IMR-90 (cell line): ENCODE measurements at regions not wholly inside any gene's neighbourhood (a gene's known extent, or its start where the extent isn't known, plus 50 kb on each side); places are given as distances from the start of the nearest gene placed in this dataset.

ENCODE experiments used
- ATAC-seq: fragments of 200-7000 bp; cut with Tn5 transposase; 2 replicates; pipeline ENCODE4 v1.9.1; 2020; ENCODE audit warnings: low read depth, mild to moderate bottlenecking, moderate library complexity
- BruUV-seq: library from RNA; stranded (reverse); fragments of 400-500 nt; replicated peaks from 2 replicates; lab custom pipeline; 2021; lab: Mats Ljungman, UMichigan
- CTCF ChIA-PET: fragments of 300-600 bp; formaldehyde crosslinking; extraction: SDS; loops from one replicate; lab custom pipeline; 2021; ENCODE audit warnings: antibody characterized with exemption; lab: Yijun Ruan, JAX
- POLR2A ChIA-PET: fragments of 300-600 bp; sonication (Branson Sonifier 250); formaldehyde crosslinking; loops from one replicate; lab custom pipeline; 2022; ENCODE audit warnings: antibody characterized with exemption; ENCODE audit not compliant: unreplicated experiment; lab: Charles Lee
- DNase-seq: peaks from one replicate; pipeline ENCODE4 v3.0.0; 2013
- H2AFZ ChIP-seq: replicated peaks from 2 replicates; pipeline ENCODE3; 2013; ENCODE audit warnings: low read length, mild to moderate bottlenecking; ENCODE audit not compliant: poor library complexity
- H2AK5ac ChIP-seq: 2 replicates; pipeline ENCODE4 v1.6.1; 2013; ENCODE audit warnings: low read depth, low read length, inconsistent platforms
- H2AK9ac ChIP-seq: replicated peaks from 2 replicates; pipeline ENCODE3; 2013; ENCODE audit warnings: mild to moderate bottlenecking, low read depth, low read length, moderate library complexity; ENCODE audit not compliant: poor library complexity
- H2BK120ac ChIP-seq: 2 replicates; pipeline ENCODE4 v1.6.1; 2013; ENCODE audit warnings: low read depth, low read length, inconsistent platforms
- H2BK15ac ChIP-seq: 3 replicates; pipeline ENCODE4 v1.6.1; 2013; ENCODE audit warnings: low read depth, low read length, inconsistent platforms
- H2BK20ac ChIP-seq: 2 replicates; pipeline ENCODE4 v1.6.1; 2013; ENCODE audit warnings: low read depth, mild to moderate bottlenecking, inconsistent platforms, low read length, moderate library complexity
- H2BK5ac ChIP-seq: 2 replicates; pipeline ENCODE4 v1.6.1; 2013; ENCODE audit warnings: mild to moderate bottlenecking, low read depth, low read length, inconsistent platforms; ENCODE audit not compliant: poor library complexity, severe bottlenecking
- H3K14ac ChIP-seq: replicated peaks from 2 replicates; pipeline ENCODE4 v1.6.1; 2013; ENCODE audit warnings: low read depth, low read length, inconsistent platforms
- H3K18ac ChIP-seq: 2 replicates; pipeline ENCODE4 v1.6.1; 2013; ENCODE audit warnings: low read depth, low read length, control low read depth
- H3K23ac ChIP-seq: 2 replicates; pipeline ENCODE4 v1.6.1; 2013; ENCODE audit warnings: low read depth, low read length, inconsistent platforms
- H3K27ac ChIP-seq: 2 replicates; pipeline ENCODE4 v1.5.1; 2013; ENCODE audit warnings: mild to moderate bottlenecking, control low read depth, low read length; ENCODE audit not compliant: insufficient read depth
- H3K27me3 ChIP-seq: 2 replicates; pipeline ENCODE4 v1.6.1; 2013; ENCODE audit warnings: low read length; ENCODE audit not compliant: control insufficient read depth, insufficient read depth
- H3K36me3 ChIP-seq: 2 replicates; pipeline ENCODE4 v1.6.1; 2013; ENCODE audit warnings: low read length, mixed read lengths; ENCODE audit not compliant: control insufficient read depth, insufficient read depth
- H3K4ac ChIP-seq: 2 replicates; pipeline ENCODE4 v1.6.1; 2013; ENCODE audit warnings: low read depth, low read length, inconsistent platforms
- H3K4me1 ChIP-seq: 2 replicates; pipeline ENCODE4 v1.6.1; 2013; ENCODE audit warnings: low read length, mixed read lengths; ENCODE audit not compliant: control insufficient read depth, insufficient read depth
- H3K4me2 ChIP-seq: 2 replicates; pipeline ENCODE4 v1.6.1; 2013; ENCODE audit warnings: low read depth, mild to moderate bottlenecking, control low read depth, low read length, moderate library complexity
- H3K4me3 ChIP-seq: 2 replicates; pipeline ENCODE4 v1.5.1; 2013; ENCODE audit warnings: low read depth, mild to moderate bottlenecking, control low read depth, low read length, moderate library complexity; ENCODE audit not compliant: insufficient read depth
- H3K56ac ChIP-seq: 2 replicates; pipeline ENCODE4 v1.6.1; 2013; ENCODE audit warnings: low read length, inconsistent platforms; ENCODE audit not compliant: insufficient read depth; ENCODE audit errors: extremely low read depth
- H3K79me1 ChIP-seq, 2 experiments: 2 replicates each; pipeline ENCODE4 v1.6.1; 2013; ENCODE audit warnings: low read length in 2 of 2, inconsistent platforms in 1 of 2, low read depth in 1 of 2
- H3K9ac ChIP-seq: 2 replicates; pipeline ENCODE4 v1.6.1; 2013; ENCODE audit warnings: low read depth, low read length, control low read depth
- H3K9me1 ChIP-seq: 2 replicates; pipeline ENCODE4 v1.6.1; 2013; ENCODE audit warnings: low read length, inconsistent platforms; ENCODE audit not compliant: insufficient read depth
- H3K9me3 ChIP-seq: 2 replicates; pipeline ENCODE4 v1.6.1; 2013; ENCODE audit warnings: low read length; ENCODE audit not compliant: control insufficient read depth, insufficient read depth
- H4K20me1 ChIP-seq: 2 replicates; pipeline ENCODE4 v1.6.1; 2013; ENCODE audit warnings: low read length, inconsistent platforms; ENCODE audit not compliant: insufficient read depth
- H4K5ac ChIP-seq: 2 replicates; pipeline ENCODE4 v1.6.1; 2013; ENCODE audit warnings: mild to moderate bottlenecking, low read depth, low read length, control low read depth
- H4K8ac ChIP-seq, 2 experiments: 2 replicates each; pipeline ENCODE4 v1.6.1; 2013; ENCODE audit warnings: low read depth in 2 of 2, low read length in 2 of 2, control low read depth in 1 of 2, inconsistent platforms in 1 of 2
- H4K91ac ChIP-seq: 2 replicates; pipeline ENCODE4 v1.6.1; 2013; ENCODE audit warnings: low read depth, low read length, inconsistent platforms; ENCODE audit not compliant: insufficient read depth
- BHLHE40 ChIP-seq: fragments of 150-350 bp; IDR thresholded peaks from 2 replicates; pipeline ENCODE4 v1.6.1; 2016; ENCODE audit warnings: mild to moderate bottlenecking, low read depth, low read length
- CHD1 ChIP-seq: IDR thresholded peaks from 2 replicates; pipeline ENCODE4 v1.6.1; 2012; ENCODE audit warnings: low read depth, low read length, improper control_type of control experiment
- MAFK ChIP-seq: IDR thresholded peaks from 2 replicates; pipeline ENCODE4 v1.6.1; 2012; ENCODE audit warnings: low read depth, low read length, improper control_type of control experiment
- MAZ ChIP-seq: IDR thresholded peaks from 2 replicates; pipeline ENCODE4 v1.6.1; 2012; ENCODE audit warnings: low read depth, mild to moderate bottlenecking, low read length, improper control_type of control experiment, moderate library complexity, borderline replicate concordance
- MXI1 ChIP-seq: IDR thresholded peaks from 2 replicates; pipeline ENCODE4 v1.6.1; 2012; ENCODE audit warnings: low read depth, mild to moderate bottlenecking, low read length, moderate library complexity, borderline replicate concordance
- NFE2L2 ChIP-seq: fragments of 150-350 bp; IDR thresholded peaks from 2 replicates; pipeline ENCODE4 v1.6.1; 2016; ENCODE audit warnings: low read depth, mild to moderate bottlenecking, low read length
- RAD21 ChIP-seq: IDR thresholded peaks from 2 replicates; pipeline ENCODE4 v1.6.1; 2012; ENCODE audit warnings: low read length, improper control_type of control experiment
- RCOR1 ChIP-seq: IDR thresholded peaks from 2 replicates; pipeline ENCODE4 v1.6.1; 2012; ENCODE audit warnings: mild to moderate bottlenecking, low read length, improper control_type of control experiment; ENCODE audit not compliant: insufficient replicate concordance
- WGBS, 2 experiments: methylation state at CpG; one replicate each; pipeline versions ENCODE4 v1.1.5 to v1.1.7; 2013; ENCODE audit warnings: missing lambda C conversion rate in 2 of 2; ENCODE audit not compliant: insufficient read length in 1 of 2; ENCODE audit errors: extremely low coverage in 2 of 2; 5-methylcytosine and 5-hydroxymethylcytosine counted together
- dilution Hi-C: fragments of 300-500 bp; cut with HindIII; formaldehyde crosslinking; loops from one replicate; pipeline ENCODE4 v1.14.3; 2018; ENCODE audit warnings: low sequenced_read_pairs; ENCODE audit not compliant: unreplicated experiment
- in situ Hi-C: fragments of 300-500 bp; cut with MboI; formaldehyde crosslinking; loops from 3 replicates; pipeline ENCODE4 v1.14.3; 2019; ENCODE audit warnings: low sequenced_read_pairs, inconsistent platforms, mixed read lengths
- intact Hi-C: fragments of 100-400 bp; cut with micrococcal nuclease; formaldehyde crosslinking; loops from 2 replicates; pipeline ENCODE4 v1.10.0; 2022
- TF ChIP-seq, protein P1 (sequence below): fragments of 150-350 bp; IDR thresholded peaks from 2 replicates; pipeline ENCODE4 v1.6.1; 2017; ENCODE audit warnings: mild to moderate bottlenecking, antibody characterized with exemption, low read length, low read depth
- TF ChIP-seq, protein P2 (sequence below): conservative IDR thresholded peaks from 2 replicates; pipeline ENCODE4 v1.5.1; 2012; ENCODE audit warnings: mild to moderate bottlenecking, low read depth, low read length, improper control_type of control experiment

DNA sequence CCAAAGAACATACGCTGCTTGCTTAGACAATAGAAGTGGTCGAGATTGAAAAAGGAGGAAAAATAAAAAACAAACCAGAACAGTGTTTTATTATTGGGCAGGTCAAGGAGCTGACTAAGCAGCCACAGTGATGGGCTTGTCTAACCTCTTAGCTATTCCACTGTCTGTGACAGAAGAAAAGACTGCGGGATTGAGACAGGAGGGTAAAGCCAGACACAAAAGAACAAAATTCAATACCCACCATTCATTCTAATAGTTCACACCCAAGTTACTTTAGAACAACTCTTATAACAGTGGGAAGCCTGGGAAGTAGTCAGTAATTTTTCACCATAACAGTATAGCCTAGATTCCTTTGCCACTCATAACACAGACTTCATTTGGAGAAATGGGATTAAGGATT is 435.4 kb downstream of the MFSD1 start:
- no peak overlapping the region for H3K23ac ChIP-seq
- H3K9me1 ChIP-seq: no peaks in the 10 kb centered on the region
- no peaks in the 10 kb centered on the region for H3K27me3 ChIP-seq
- H3K4me2 ChIP-seq: no peak overlapping the region
- ChIA-PET POLR2A (no interaction called here), CTCF (no interaction called here)
- ATAC-seq (no peak), DNase-seq (no peak)
- dilution Hi-C loops (no loop called here), intact Hi-C loops (no loop called here), in situ Hi-C loops (no loop called here)
- H2AK9ac ChIP-seq: no peak overlapping the region
- H3K9me3 ChIP-seq: no peaks in the 10 kb centered on the region
- H3K56ac ChIP-seq: no peak overlapping the region
- no peak overlapping the region for H2BK20ac ChIP-seq
- H4K20me1 ChIP-seq: no peaks in the 10 kb centered on the region
- no peak overlapping the region for H3K9ac ChIP-seq
- H2BK15ac ChIP-seq: no peak overlapping the region
- WGBS, 2 experiments: no CpG with 5 or more reads among the region's 3 CpGs
- no peak overlapping the region for H3K27ac ChIP-seq
- H4K91ac ChIP-seq: no peak overlapping the region
- H3K4me3 ChIP-seq: no peak overlapping the region
- H3K14ac ChIP-seq: no peak overlapping the region
- H2BK120ac ChIP-seq: no peak overlapping the region
- H2AFZ ChIP-seq: no peak overlapping the region
- H2AK5ac ChIP-seq: no peak overlapping the region
- H4K5ac ChIP-seq: no peak overlapping the region
- no peaks in the 10 kb centered on the region for H3K79me1 ChIP-seq
- no peak overlapping the region for H4K8ac ChIP-seq
- H3K18ac ChIP-seq: no peak overlapping the region
- no peaks in the 10 kb centered on the region for H3K36me3 ChIP-seq
- H2BK5ac ChIP-seq: no peak overlapping the region
- H3K4ac ChIP-seq: no peak overlapping the region
- no peaks in the 10 kb centered on the region for H3K4me1 ChIP-seq
- BruUV-seq: no TSS peak
- TF ChIP-seq CHD1: no peak
- TF ChIP-seq RAD21: no peak
- no peak for TF ChIP-seq NFE2L2
- TF ChIP-seq, protein P1, sequence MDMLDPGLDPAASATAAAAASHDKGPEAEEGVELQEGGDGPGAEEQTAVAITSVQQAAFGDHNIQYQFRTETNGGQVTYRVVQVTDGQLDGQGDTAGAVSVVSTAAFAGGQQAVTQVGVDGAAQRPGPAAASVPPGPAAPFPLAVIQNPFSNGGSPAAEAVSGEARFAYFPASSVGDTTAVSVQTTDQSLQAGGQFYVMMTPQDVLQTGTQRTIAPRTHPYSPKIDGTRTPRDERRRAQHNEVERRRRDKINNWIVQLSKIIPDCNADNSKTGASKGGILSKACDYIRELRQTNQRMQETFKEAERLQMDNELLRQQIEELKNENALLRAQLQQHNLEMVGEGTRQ: no peak
- TF ChIP-seq MXI1: no peak
- no peak for TF ChIP-seq MAZ
- TF ChIP-seq RCOR1: no peak
- no peak for TF ChIP-seq BHLHE40
- TF ChIP-seq, protein P2, sequence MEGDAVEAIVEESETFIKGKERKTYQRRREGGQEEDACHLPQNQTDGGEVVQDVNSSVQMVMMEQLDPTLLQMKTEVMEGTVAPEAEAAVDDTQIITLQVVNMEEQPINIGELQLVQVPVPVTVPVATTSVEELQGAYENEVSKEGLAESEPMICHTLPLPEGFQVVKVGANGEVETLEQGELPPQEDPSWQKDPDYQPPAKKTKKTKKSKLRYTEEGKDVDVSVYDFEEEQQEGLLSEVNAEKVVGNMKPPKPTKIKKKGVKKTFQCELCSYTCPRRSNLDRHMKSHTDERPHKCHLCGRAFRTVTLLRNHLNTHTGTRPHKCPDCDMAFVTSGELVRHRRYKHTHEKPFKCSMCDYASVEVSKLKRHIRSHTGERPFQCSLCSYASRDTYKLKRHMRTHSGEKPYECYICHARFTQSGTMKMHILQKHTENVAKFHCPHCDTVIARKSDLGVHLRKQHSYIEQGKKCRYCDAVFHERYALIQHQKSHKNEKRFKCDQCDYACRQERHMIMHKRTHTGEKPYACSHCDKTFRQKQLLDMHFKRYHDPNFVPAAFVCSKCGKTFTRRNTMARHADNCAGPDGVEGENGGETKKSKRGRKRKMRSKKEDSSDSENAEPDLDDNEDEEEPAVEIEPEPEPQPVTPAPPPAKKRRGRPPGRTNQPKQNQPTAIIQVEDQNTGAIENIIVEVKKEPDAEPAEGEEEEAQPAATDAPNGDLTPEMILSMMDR: no peak
- no peak for TF ChIP-seq MAFK
